ES-I3 (cell line): ENCODE measurements at regions not wholly inside any gene's neighbourhood (a gene's known extent, or its start where the extent isn't known, plus 50 kb on each side); places are given as distances from the start of the nearest gene placed in this dataset.
"Not testable (repeated sequence)": the region's sequence is repeated elsewhere in the genome, so short reads cannot be mapped to it uniquely, and the experiment has no call there.

Source experiments
- H3K36me3 ChIP-seq: 2 replicates; pipeline ENCODE4 v1.6.1; 2013; ENCODE audit warnings: mild to moderate bottlenecking, low read length, control low read depth, moderate library complexity; ENCODE audit not compliant: insufficient read depth
- H3K4me1 ChIP-seq: 2 replicates; pipeline ENCODE4 v1.6.1; 2013; ENCODE audit warnings: mild to moderate bottlenecking, control low read depth, low read length; ENCODE audit not compliant: insufficient read depth
- H3K9ac ChIP-seq: 2 replicates; pipeline ENCODE4 v1.6.1; 2013; ENCODE audit warnings: low read depth, mild to moderate bottlenecking, low read length, moderate library complexity
- H3K9me3 ChIP-seq: 2 replicates; pipeline ENCODE4 v1.6.1; 2013; ENCODE audit warnings: mild to moderate bottlenecking, low read length, moderate library complexity; ENCODE audit not compliant: control insufficient read depth, insufficient read depth

DNA sequence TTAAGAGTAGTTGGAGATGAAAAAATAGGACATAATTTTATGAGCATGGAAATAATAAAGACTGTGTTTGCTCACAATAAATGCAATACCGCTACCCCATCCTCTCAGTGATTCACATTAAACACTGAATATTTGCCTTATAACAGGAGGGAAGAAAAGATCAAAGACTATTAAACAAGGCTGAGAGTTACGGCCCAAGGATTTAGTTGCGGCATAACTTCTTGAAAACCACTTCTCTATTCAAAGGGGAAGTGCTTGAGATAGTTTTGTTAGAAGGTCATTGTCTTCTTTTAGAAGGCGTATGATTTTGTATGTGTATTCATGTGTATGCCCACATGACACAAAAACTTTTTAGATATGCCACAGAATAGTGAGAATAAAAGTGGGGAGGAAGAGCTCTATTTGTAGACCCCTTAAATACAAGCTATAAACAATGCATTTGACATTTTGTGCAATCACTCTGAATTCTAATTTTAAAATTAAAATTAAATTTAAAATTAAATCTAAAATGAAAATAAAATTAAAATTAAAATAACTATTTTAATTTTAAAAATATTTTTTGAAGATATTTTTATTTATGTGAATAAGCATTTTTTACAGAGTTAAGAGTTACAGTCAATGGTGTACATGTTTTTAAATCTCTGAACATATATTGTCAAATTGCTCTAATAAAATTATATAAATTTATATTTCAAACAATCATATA, 986.6 kb upstream of the ADAMTS5 start:
- no peak overlapping the region for H3K9ac ChIP-seq

DNA sequence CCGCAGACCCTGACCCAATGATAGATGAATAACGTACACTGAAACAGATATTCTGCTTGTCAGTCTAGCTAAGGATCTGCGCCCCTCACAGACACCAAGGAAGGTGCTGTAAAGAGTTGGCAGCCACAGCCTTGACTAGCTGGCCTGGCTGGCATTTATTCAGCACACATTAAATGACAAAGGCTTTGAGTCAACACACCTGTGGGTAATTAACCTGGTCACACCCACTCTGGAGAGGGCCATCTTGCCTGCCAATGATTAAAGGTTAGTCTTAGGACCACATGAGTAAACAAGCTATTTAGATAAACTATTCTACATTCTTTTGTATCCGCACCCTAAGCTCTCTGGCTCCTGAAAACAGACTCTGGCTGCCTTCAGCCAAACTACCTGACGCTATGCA, 982.2 kb upstream of the ADAMTS5 start:
- not testable (repeated sequence) for H3K36me3 ChIP-seq, H3K9me3 ChIP-seq, H3K9ac ChIP-seq, H3K4me1 ChIP-seq

More for the DNA sequence above, 986.6 kb upstream of the ADAMTS5 start:
- no peaks in the 10 kb centered on the region for H3K36me3 ChIP-seq
- H3K9me3 ChIP-seq, result no peaks in the 10 kb centered on the region; the same call in none of the 2 replicates
- no peaks in the 10 kb centered on the region for H3K4me1 ChIP-seq

DNA sequence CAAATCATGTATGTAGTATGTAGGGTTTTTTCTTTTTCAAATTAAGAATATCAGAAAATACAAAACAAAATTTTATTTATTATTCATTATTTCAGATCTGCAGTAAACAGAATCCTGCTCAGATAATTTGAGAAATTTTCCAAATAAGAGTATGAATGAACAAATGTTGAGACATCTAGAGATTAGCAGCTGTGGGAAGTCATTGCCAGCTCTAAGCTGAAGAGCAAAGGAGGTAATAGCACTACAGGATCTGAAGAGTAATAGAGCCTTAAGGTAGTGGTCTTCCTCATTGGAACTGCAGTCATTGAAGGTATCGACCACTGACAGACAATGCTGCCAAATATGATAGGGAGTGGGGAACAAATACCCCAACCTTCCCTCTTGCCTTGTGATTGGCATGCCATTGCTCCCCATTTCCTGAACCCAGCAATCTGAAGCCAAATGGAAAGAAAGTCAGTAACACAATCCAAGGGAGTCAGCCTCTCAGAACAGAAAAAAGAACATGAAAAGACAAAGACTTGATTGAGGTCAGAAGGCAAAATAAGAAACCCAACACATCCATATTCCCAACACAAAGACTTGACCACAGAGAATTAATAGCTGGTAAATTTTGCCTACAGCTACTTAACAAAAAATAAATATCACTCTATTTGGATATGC, 963.4 kb upstream of the ADAMTS5 start:
- not testable (repeated sequence) for H3K36me3 ChIP-seq, H3K9ac ChIP-seq, H3K4me1 ChIP-seq, H3K9me3 ChIP-seq

DNA sequence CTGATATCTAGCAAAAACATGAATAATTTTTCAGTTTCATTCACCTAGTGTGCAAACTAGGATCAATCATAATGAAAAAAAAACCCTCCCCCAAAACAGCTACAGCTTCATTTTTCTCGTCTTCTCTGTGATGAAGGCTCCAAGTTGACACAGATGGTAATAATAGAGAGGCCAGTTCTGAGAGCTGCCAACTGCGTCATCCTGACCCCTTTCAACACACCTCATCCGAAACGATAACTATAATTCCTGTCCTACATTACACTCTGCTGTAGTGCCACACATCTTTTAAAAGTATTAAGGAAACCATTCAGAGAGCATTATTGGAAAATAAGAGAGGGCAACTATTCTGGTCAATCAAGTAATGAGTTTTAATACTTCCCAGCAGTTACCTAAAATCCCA, 962.3 kb upstream of the ADAMTS5 start:
- H3K36me3 ChIP-seq, H3K9me3 ChIP-seq, H3K4me1 ChIP-seq, H3K9ac ChIP-seq: not testable (repeated sequence)

DNA sequence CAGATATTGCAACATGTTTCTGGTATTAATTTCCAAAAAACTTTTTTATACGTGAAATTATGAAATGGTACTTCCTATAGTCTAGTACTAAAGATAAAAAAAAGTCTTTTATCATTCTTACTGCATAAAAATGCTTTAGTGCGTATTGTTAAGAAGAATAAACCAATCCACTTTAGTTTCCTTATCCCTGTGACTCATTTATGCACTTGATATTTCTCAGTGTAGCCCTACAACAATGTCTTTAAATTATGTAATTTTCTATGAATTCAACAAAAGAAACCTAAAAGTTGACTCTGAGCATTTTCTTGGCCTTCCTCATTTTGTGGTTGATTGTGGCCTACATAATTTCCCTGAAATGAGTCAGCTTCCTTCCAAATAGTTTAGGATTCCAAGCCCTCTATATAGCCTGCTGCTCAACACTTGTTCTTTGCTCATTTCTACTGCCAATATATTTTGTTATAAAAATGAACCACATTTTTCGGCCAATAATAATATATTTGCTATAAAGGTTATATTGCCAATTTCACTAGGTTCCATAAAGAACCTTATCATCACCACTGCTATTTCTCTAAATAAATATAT, 961.7 kb upstream of the ADAMTS5 start:
- not testable (repeated sequence) for H3K9ac ChIP-seq, H3K9me3 ChIP-seq, H3K4me1 ChIP-seq, H3K36me3 ChIP-seq

DNA sequence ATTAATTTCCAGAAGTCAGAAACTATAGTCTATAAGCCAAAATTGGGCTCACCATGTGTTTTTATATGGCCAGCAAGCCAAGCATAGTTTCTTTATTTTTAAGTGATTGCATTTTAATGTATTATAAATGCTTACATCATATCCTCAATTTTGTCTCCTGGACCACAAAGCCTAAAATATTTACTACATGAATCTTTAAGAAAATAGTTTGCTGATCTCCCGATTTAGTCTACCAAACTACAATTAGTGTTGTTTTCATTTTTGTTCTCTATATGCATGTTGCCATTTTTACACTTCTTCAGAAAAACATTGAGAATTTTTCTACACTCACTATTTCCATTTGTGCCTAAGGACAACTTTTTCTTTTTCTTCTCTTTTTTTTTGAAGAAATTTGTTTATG, 954.5 kb upstream of the ADAMTS5 start:
- H3K4me1 ChIP-seq, H3K36me3 ChIP-seq, H3K9ac ChIP-seq, H3K9me3 ChIP-seq: not testable (repeated sequence)

DNA sequence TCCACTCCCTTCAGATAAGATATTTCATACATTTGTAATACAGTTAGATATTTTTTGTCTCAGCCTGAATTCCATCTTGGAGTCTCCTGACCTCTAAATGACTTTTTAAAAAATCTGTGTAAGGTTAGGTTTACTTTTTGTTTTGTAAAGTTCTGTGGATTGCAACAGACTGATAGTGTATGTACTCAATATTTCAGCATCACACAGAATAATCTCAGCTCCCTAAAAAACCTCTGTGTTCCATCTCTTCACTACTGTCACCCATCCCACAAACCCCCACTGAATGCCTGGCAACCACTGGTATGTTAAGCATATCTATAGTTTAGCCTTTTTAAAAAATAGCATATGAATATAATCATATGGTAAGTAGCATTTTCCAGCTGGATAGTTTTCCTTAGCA, 951.1 kb upstream of the ADAMTS5 start:
- not testable (repeated sequence) for H3K9ac ChIP-seq, H3K9me3 ChIP-seq, H3K36me3 ChIP-seq, H3K4me1 ChIP-seq

DNA sequence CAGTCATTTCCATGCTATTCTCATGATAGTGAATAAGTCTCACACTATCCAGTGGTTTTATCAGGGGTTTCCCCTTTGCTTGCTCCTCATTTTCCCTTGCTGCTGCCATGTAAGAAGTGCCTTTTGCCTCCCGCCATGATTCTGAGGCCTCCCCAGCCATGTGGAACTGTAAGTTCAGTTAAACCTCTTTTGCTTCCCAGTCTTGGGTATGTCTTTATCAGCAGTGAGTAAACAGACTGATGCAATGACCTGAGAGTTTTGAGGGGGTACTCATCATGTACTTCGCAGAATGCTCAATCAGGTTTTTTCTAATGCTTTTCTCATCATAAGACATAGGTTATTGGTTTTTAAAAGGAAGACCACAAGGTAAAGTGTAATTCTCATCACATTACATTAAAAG, 949.4 kb upstream of the ADAMTS5 start:
- H3K9ac ChIP-seq, H3K4me1 ChIP-seq, H3K36me3 ChIP-seq, H3K9me3 ChIP-seq: not testable (repeated sequence)

DNA sequence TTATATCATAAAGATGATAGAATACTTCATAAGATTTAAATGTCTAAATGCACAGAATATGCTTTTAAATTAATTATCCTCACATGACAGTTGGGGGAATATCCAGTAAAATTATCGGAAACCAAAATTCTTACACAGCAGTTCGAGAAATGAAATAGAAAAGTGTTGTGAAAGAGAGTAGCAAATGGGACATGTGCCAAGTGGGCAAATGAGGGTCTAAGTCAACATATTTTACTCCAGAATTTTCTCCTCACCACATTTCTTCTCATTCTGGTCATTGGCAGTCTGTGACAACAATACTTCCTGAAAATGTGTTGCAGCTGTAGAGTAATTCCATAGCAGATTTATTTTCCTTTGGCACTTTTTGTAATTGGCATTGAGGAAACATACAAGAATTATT, 945.2 kb upstream of the ADAMTS5 start:
- H3K9me3 ChIP-seq, H3K9ac ChIP-seq, H3K36me3 ChIP-seq, H3K4me1 ChIP-seq: not testable (repeated sequence)

DNA sequence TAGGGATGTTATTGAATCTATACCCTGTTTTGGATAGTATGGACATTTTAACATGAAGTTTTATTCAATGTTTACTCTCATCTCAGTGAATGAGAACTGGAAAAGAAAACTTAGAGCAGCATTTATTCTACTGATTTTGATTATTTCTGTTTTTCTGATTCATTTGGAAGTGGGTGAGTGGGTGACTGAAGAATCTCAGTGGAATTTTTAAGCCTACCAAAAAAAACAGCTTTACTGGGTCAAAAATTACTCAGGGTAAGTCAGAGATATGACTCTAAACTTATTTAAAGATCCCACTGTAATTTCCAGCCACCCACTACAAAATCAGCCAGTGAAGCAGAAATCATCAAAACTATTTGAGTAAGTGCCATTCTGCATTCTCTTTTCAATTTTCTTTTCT, 942.6 kb upstream of the ADAMTS5 start:
- H3K4me1 ChIP-seq, H3K9me3 ChIP-seq, H3K36me3 ChIP-seq, H3K9ac ChIP-seq: not testable (repeated sequence)

DNA sequence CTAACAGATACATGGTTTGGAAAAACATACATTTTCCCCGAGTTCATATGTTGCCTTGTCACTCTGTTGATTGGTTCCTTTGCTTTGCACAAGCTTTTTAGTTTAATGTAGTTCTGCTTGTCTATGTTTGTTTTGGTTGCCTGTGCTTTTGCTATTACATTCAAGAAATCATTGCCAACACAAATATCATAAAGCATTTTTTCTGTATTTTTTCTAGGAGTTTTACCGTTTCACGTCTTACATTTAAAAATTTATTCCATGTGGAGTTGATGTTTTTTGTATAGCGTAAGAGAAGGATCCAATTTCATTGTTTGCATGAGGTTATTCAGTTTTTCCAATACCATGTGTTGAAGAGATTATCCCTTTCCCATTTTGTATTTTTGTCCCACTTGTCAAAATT, 941.9 kb upstream of the ADAMTS5 start:
- not testable (repeated sequence) for H3K9ac ChIP-seq, H3K4me1 ChIP-seq, H3K36me3 ChIP-seq, H3K9me3 ChIP-seq

DNA sequence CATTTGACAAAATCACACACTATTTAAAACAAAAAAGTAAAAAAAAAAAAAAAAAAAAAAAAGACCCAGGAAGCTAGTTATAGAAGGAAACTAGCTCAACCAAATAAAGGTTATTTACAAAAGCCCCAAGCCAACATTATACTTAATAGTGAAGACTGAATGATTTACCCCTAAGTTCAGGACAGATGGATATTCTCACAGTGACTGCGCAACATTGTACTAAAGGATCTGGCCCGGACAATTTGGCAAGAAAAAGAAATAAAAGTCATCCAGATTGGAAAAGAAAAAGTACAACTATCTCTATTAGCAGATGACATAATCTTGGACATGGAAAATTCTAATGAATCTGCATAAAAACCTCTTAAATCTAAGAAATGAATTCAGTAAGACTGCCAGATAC, 936.0 kb upstream of the ADAMTS5 start:
- not testable (repeated sequence) for H3K4me1 ChIP-seq, H3K9ac ChIP-seq, H3K9me3 ChIP-seq, H3K36me3 ChIP-seq

DNA sequence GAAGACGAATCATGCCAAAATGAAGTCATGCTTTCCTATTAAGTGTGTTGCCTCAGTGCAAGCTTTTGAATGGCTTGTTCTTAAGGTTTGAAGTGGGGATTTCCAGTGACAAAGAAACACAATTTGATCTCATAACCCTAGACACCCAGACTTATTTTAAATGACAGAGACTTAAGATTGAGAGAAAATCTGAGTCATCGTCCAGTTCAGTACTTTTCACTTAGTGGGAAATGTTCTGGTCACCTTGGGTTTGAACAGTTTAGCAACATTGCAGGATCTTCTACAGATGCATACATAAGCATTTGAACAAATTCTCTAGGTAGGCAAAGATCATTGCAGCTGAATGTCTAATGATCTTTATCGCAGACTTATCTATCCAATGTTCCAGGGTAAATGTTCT, 926.7 kb upstream of the ADAMTS5 start:
- H3K4me1 ChIP-seq, H3K36me3 ChIP-seq, H3K9me3 ChIP-seq, H3K9ac ChIP-seq: not testable (repeated sequence)

DNA sequence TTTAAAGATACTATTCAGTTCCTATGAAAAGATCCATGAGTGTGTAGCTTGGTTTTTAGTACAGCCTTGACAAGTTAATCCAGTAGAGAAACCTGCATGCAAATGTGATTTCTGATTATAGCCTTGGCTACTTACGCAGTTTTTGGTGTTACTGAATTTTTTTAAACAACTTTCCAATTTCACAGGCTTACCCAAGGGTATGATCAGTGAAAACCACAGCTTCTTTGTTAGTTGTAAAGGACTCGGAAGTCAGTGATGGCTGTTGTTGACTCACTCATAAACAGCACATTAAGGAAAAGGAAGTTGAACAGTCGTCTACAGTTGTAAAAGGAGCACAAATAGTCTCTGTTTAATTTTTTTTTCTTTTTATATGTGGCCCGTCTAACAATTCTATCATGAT, 924.6 kb upstream of the ADAMTS5 start:
- H3K4me1 ChIP-seq, result not testable (repeated sequence)

DNA sequence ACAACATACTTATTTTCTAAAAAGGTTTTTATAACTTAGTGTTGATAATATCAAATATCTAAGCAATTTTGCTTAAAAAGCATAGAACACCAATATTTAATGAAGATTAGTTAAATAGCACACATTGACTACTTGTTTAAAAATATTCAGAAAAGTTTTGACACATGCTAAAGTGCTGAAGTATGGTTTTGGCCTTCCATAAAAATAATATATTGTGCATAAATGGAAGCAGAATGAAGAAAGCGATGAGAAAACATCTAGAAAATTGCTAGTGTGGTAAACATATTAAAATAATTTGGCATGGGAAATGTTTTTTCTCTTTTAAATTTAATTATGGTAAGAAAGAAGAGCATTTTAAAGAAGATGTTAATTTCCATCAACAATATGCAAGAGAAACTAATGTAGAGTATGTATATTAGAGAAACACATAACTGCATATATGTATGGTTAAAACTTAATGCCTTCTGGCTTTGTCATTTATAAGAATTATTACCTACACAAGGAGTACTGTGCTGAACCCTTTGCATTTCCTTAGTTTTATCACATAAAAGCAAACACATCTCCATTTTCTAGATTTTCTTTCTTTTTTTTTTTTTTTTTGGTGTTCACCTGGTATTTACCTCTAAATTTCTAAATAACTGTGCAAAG, 921.0 kb upstream of the ADAMTS5 start:
- not testable (repeated sequence) for H3K9ac ChIP-seq, H3K9me3 ChIP-seq, H3K4me1 ChIP-seq, H3K36me3 ChIP-seq

More for the DNA sequence above, 924.6 kb upstream of the ADAMTS5 start:
- H3K9ac ChIP-seq, H3K36me3 ChIP-seq, H3K9me3 ChIP-seq: not testable (repeated sequence)
